ENCODE measurements at regions not wholly inside any gene's neighbourhood (a gene's known extent, or its start where the extent isn't known, plus 50 kb on each side); places are given as distances from the start of the nearest gene placed in this dataset.

DNA sequence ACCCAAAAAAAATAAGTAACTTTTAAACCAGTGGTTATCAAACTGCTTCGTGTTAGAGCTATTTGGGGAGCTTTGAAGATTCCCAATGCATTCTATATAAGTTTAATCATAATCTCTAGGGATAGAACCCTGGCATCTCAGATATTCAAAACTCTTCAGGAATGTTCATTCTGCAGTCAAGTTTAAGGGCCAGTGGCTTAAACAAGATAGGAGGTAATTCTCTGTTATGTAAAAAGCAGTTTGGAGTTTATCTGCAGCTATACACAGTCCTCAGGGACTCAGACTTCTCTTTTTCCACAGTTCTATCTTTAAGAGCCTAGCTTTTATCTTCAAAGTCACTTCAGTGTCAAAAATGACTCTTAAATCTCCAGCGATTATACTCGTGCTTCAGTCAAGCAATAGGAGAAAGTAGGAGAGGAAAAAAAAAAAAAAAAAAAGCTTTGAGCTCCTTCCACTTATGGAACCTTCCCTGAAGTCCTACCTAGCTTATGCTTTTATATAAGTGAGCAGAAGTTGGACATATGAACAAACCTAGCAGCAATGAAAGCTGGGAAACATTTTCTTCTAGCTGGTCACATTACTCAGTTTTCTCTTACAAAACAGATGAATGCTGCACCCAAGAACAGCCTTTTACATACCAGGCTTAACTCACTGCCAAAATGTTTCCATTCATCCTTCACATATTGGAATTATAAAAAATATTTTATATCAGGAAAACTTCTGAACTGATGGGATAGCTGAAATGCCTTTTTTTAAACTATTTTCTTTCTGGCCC, 302.8 kb downstream of the FSCB start:
- H3K4me1 ChIP-seq (ENCODE audit: control insufficient read depth, extremely low read depth, insufficient read depth, low read length) = no peaks in the 10 kb centered on the region
- dilution Hi-C loops (cut with MboI; ENCODE audit: extremely low pct_ligation_motif_present, low sequenced_read_pairs) = no loop called here
- no peak overlapping the region for H3K4me3 ChIP-seq (replicated peaks in 1 of 3; ENCODE audit: insufficient read depth in 1 of 3, low read depth in 1 of 3, low read length in 3 of 3)
- no peak overlapping the region for H3K4me2 ChIP-seq (ENCODE audit: insufficient read depth, low read length)
- intact Hi-C loops (cut with micrococcal nuclease) = no loop called here
- no peaks in the 10 kb centered on the region for H3K9me3 ChIP-seq (replicated peaks; ENCODE audit: control insufficient read depth, insufficient read depth, low read length)
- no peaks in the 10 kb centered on the region for H4K20me1 ChIP-seq (replicated peaks; ENCODE audit: control insufficient read depth, extremely low read depth, insufficient read depth, low read length)
- H3K36me3 ChIP-seq (ENCODE audit: control insufficient read depth in 2 of 2, extremely low read depth in 1 of 2, insufficient read depth in 2 of 2, low read length in 2 of 2) = no peaks in the 10 kb centered on the region
- H3K79me2 ChIP-seq (ENCODE audit: control insufficient read depth, insufficient read depth, low read length) = no peaks in the 10 kb centered on the region
- BruUV-seq (replicated peaks) = no TSS peak
- no peaks in the 10 kb centered on the region for H3K27me3 ChIP-seq (ENCODE audit: control insufficient read depth in 2 of 2, insufficient read depth in 2 of 2, low read length in 2 of 2)
- no peaks in the 10 kb centered on the region for H3K9me1 ChIP-seq (replicated peaks; ENCODE audit: control insufficient read depth, extremely low read depth, insufficient read depth, low read length)
- TF ChIP-seq POLR2A (IDR thresholded peaks at IDR 0.05; ENCODE audit: low read depth, low read length) = no peak
- no peak for TF ChIP-seq JUN (IDR thresholded peaks at IDR 0.05; ENCODE audit: borderline replicate concordance, insufficient read depth, insufficient read length, low read depth)
- TF ChIP-seq MYC (IDR thresholded peaks at IDR 0.05; ENCODE audit: low read depth, low read length) = no peak
- no peak for TF ChIP-seq POLR2AphosphoS5 (IDR thresholded peaks at IDR 0.05; ENCODE audit: insufficient read depth, low read depth, low read length)
- no peak overlapping the region for H3K27ac ChIP-seq (ENCODE audit: insufficient read depth, low read depth, low read length)
- CTCF ChIA-PET = no interaction called here
- FAIRE-seq (no peak), DNase-seq (ENCODE audit: low read depth, low spot score) (no peak)
- H3K9ac ChIP-seq (replicated peaks; ENCODE audit: extremely low read depth, insufficient read depth, low read length) = no peak overlapping the region
- POLR2A ChIA-PET = no interaction called here
- H2AFZ ChIP-seq (ENCODE audit: low read depth, low read length) = no peak overlapping the region

DNA sequence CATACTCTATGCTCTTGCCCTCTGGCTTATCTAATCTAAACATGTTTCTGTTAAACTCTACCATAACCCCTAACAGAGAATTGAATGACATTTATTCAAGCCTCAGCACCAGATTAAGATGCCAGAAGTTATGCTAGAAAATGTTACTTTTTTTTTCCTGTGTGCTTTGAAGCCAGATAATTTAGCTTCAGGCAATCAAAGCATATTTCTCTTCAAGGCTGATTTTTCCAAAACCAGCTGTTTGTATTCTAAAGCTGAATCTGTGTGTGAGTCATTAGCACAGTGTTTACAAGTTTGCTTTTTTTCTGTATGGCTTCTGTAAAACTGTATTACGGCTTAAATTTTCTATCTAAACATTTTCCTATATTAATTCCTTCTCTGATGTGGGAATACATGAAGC, 326.1 kb downstream of the FSCB start:
- intact Hi-C loops (cut with micrococcal nuclease) = no loop called here
- Histone ChIP-seq H3K4me3 (replicated peaks in 1 of 3; ENCODE audit: insufficient read depth in 1 of 3, low read depth in 1 of 3, low read length in 3 of 3) (no peak overlapping the region), H4K20me1 (replicated peaks; ENCODE audit: control insufficient read depth, extremely low read depth, insufficient read depth, low read length) (no peaks in the 10 kb centered on the region), H3K36me3 (ENCODE audit: control insufficient read depth in 2 of 2, extremely low read depth in 1 of 2, insufficient read depth in 2 of 2, low read length in 2 of 2) (no peaks in the 10 kb centered on the region), H3K9ac (replicated peaks; ENCODE audit: extremely low read depth, insufficient read depth, low read length) (no peak overlapping the region), H3K27ac (ENCODE audit: insufficient read depth, low read depth, low read length) (no peak overlapping the region), H3K9me1 (replicated peaks; ENCODE audit: control insufficient read depth, extremely low read depth, insufficient read depth, low read length) (no peaks in the 10 kb centered on the region), H3K9me3 (replicated peaks; ENCODE audit: control insufficient read depth, insufficient read depth, low read length) (peaks cover 2% of the 10 kb centered on the region), H2AFZ (ENCODE audit: low read depth, low read length) (no peak overlapping the region), H3K4me2 (ENCODE audit: insufficient read depth, low read length) (no peak overlapping the region), H3K27me3 (ENCODE audit: control insufficient read depth in 2 of 2, insufficient read depth in 2 of 2, low read length in 2 of 2) (no peaks in the 10 kb centered on the region), H3K4me1 (ENCODE audit: control insufficient read depth, extremely low read depth, insufficient read depth, low read length) (no peaks in the 10 kb centered on the region), H3K79me2 (ENCODE audit: control insufficient read depth, insufficient read depth, low read length) (no peaks in the 10 kb centered on the region)
- DNase-seq (ENCODE audit: low read depth, low spot score) (no peak), FAIRE-seq (no peak)
- ChIA-PET POLR2A (no interaction called here), CTCF (no interaction called here)
- dilution Hi-C loops (cut with MboI; ENCODE audit: extremely low pct_ligation_motif_present, low sequenced_read_pairs) = no loop called here
- TF ChIP-seq EZH2 (IDR thresholded peaks at IDR 0.05; ENCODE audit: borderline replicate concordance, low read depth, low read length, severe bottlenecking) (no peak), GATA2 (IDR thresholded peaks at IDR 0.05; ENCODE audit: insufficient read depth, insufficient read length, low read depth, low read length) (no peak), FOS (IDR thresholded peaks at IDR 0.05; ENCODE audit: borderline replicate concordance, insufficient read depth, low read length) (no peak), MYC (IDR thresholded peaks at IDR 0.05; ENCODE audit: low read depth, low read length) (no peak), POLR2A (IDR thresholded peaks at IDR 0.05; ENCODE audit: low read depth, low read length) (no peak), POLR2AphosphoS5 (IDR thresholded peaks at IDR 0.05; ENCODE audit: insufficient read depth, low read depth, low read length) (no peak)
- TF ChIP-seq, protein P1, sequence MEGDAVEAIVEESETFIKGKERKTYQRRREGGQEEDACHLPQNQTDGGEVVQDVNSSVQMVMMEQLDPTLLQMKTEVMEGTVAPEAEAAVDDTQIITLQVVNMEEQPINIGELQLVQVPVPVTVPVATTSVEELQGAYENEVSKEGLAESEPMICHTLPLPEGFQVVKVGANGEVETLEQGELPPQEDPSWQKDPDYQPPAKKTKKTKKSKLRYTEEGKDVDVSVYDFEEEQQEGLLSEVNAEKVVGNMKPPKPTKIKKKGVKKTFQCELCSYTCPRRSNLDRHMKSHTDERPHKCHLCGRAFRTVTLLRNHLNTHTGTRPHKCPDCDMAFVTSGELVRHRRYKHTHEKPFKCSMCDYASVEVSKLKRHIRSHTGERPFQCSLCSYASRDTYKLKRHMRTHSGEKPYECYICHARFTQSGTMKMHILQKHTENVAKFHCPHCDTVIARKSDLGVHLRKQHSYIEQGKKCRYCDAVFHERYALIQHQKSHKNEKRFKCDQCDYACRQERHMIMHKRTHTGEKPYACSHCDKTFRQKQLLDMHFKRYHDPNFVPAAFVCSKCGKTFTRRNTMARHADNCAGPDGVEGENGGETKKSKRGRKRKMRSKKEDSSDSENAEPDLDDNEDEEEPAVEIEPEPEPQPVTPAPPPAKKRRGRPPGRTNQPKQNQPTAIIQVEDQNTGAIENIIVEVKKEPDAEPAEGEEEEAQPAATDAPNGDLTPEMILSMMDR (IDR thresholded peaks at IDR 0.05; ENCODE audit: extremely low read depth in 1 of 2, insufficient read depth in 1 of 2, low read depth in 1 of 2, low read length in 2 of 2) = no peak
- no TSS peak for BruUV-seq (replicated peaks)

All from endothelial cell of umbilical vein (primary cell).